ENCODE measurements at regions not wholly inside any gene's neighbourhood (a gene's known extent, or its start where the extent isn't known, plus 50 kb on each side); places are given as distances from the start of the nearest gene placed in this dataset.

- Histone ChIP-seq H3K79me2 (ENCODE audit: control insufficient read depth, insufficient read depth, low read length, unreplicated experiment) (no peaks in the 10 kb centered on the region), H3K27ac (ENCODE audit: low read depth, low read length) (no peak overlapping the region), H3K4me3 (ENCODE audit: low read depth, low read length) (no peak overlapping the region), H3K27me3 (ENCODE audit: insufficient read depth, low read length) (no peaks in the 10 kb centered on the region), H3K4me1 (ENCODE audit: control insufficient read depth, insufficient read depth, low read length, unreplicated experiment) (no peaks in the 10 kb centered on the region), H2AFZ (ENCODE audit: low read length, unreplicated experiment) (no peak overlapping the region), H3K36me3 (ENCODE audit: insufficient read depth, low read length) (no peaks in the 10 kb centered on the region)
Observed at GRCh38 chr4:133812954-133813353, 388.6 kb downstream of the PABPC4L start.

- Histone ChIP-seq H3K4me3 (ENCODE audit: low read depth, low read length) (no peak overlapping the region), H2AFZ (ENCODE audit: low read length, unreplicated experiment) (no peak overlapping the region), H3K4me1 (ENCODE audit: control insufficient read depth, insufficient read depth, low read length, unreplicated experiment) (no peaks in the 10 kb centered on the region), H3K27me3 (ENCODE audit: insufficient read depth, low read length) (no peaks in the 10 kb centered on the region), H3K79me2 (ENCODE audit: control insufficient read depth, insufficient read depth, low read length, unreplicated experiment) (no peaks in the 10 kb centered on the region), H3K36me3 (ENCODE audit: insufficient read depth, low read length) (no peaks in the 10 kb centered on the region), H3K27ac (ENCODE audit: low read depth, low read length) (no peak overlapping the region)
Observed at GRCh38 chr4:133812236-133812635, 389.4 kb downstream of the PABPC4L start.

GRCh38 chr4:133808151-133808550, 393.4 kb downstream of the PABPC4L start:
- Histone ChIP-seq H2AFZ (ENCODE audit: low read length, unreplicated experiment) (no peak overlapping the region), H3K27ac (ENCODE audit: low read depth, low read length) (no peak overlapping the region), H3K4me3 (ENCODE audit: low read depth, low read length) (no peak overlapping the region), H3K27me3 (ENCODE audit: insufficient read depth, low read length) (no peaks in the 10 kb centered on the region), H3K36me3 (ENCODE audit: insufficient read depth, low read length) (no peaks in the 10 kb centered on the region), H3K4me1 (ENCODE audit: control insufficient read depth, insufficient read depth, low read length, unreplicated experiment) (peaks cover 3% of the 10 kb centered on the region), H3K79me2 (ENCODE audit: control insufficient read depth, insufficient read depth, low read length, unreplicated experiment) (no peaks in the 10 kb centered on the region)

- Histone ChIP-seq H2AFZ (ENCODE audit: low read length, unreplicated experiment) (no peak overlapping the region), H3K4me1 (ENCODE audit: control insufficient read depth, insufficient read depth, low read length, unreplicated experiment) (peaks cover 16% of the 10 kb centered on the region)
Observed at GRCh38 chr4:133803341-133803740, 398.2 kb downstream of the PABPC4L start.

GRCh38 chr4:133802359-133803140, 399.0 kb downstream of the PABPC4L start:
- no peaks in the 10 kb centered on the region for H3K36me3 ChIP-seq (ENCODE audit: insufficient read depth, low read length)
- H3K27me3 ChIP-seq (ENCODE audit: insufficient read depth, low read length) = no peaks in the 10 kb centered on the region
- no peak overlapping the region for H3K4me3 ChIP-seq (ENCODE audit: low read depth, low read length)
- no peak overlapping the region; the same call in 1 of the 2 replicates for H3K27ac ChIP-seq (ENCODE audit: low read depth, low read length)
- H3K79me2 ChIP-seq (ENCODE audit: control insufficient read depth, insufficient read depth, low read length, unreplicated experiment) = no peaks in the 10 kb centered on the region
- H3K4me1 ChIP-seq (ENCODE audit: control insufficient read depth, insufficient read depth, low read length, unreplicated experiment) = peaks cover 16% of the 10 kb centered on the region
- H2AFZ ChIP-seq (ENCODE audit: low read length, unreplicated experiment) = no peak overlapping the region

More at GRCh38 chr4:133803341-133803740, 398.2 kb downstream of the PABPC4L start:
- no peak overlapping the region for H3K27ac ChIP-seq (ENCODE audit: low read depth, low read length)
- H3K36me3 ChIP-seq (ENCODE audit: insufficient read depth, low read length) = no peaks in the 10 kb centered on the region
- no peaks in the 10 kb centered on the region for H3K79me2 ChIP-seq (ENCODE audit: control insufficient read depth, insufficient read depth, low read length, unreplicated experiment)
- no peaks in the 10 kb centered on the region for H3K27me3 ChIP-seq (ENCODE audit: insufficient read depth, low read length)
- H3K4me3 ChIP-seq (ENCODE audit: low read depth, low read length) = no peak overlapping the region

- H3K36me3 ChIP-seq (ENCODE audit: insufficient read depth, low read length) = no peaks in the 10 kb centered on the region
- no peak overlapping the region for H3K27ac ChIP-seq (ENCODE audit: low read depth, low read length)
- H2AFZ ChIP-seq (ENCODE audit: low read length, unreplicated experiment) = no peak overlapping the region
Observed at GRCh38 chr4:133801883-133802282, 399.7 kb downstream of the PABPC4L start.

GRCh38 chr4:133800966-133801365, 400.6 kb downstream of the PABPC4L start:
- no peak overlapping the region for H3K27ac ChIP-seq (ENCODE audit: low read depth, low read length)
- H3K4me3 ChIP-seq (ENCODE audit: low read depth, low read length) = no peak overlapping the region
- H3K36me3 ChIP-seq (ENCODE audit: insufficient read depth, low read length) = no peaks in the 10 kb centered on the region
- no peaks in the 10 kb centered on the region for H3K27me3 ChIP-seq (ENCODE audit: insufficient read depth, low read length)
- no peaks in the 10 kb centered on the region for H3K79me2 ChIP-seq (ENCODE audit: control insufficient read depth, insufficient read depth, low read length, unreplicated experiment)
- H2AFZ ChIP-seq (ENCODE audit: low read length, unreplicated experiment) = no peak overlapping the region
- H3K4me1 ChIP-seq (ENCODE audit: control insufficient read depth, insufficient read depth, low read length, unreplicated experiment) = peaks cover 16% of the 10 kb centered on the region

More at GRCh38 chr4:133801883-133802282, 399.7 kb downstream of the PABPC4L start:
- H3K27me3 ChIP-seq (ENCODE audit: insufficient read depth, low read length) = no peaks in the 10 kb centered on the region
- H3K4me3 ChIP-seq (ENCODE audit: low read depth, low read length) = no peak overlapping the region
- peaks cover 16% of the 10 kb centered on the region for H3K4me1 ChIP-seq (ENCODE audit: control insufficient read depth, insufficient read depth, low read length, unreplicated experiment)
- H3K79me2 ChIP-seq (ENCODE audit: control insufficient read depth, insufficient read depth, low read length, unreplicated experiment) = no peaks in the 10 kb centered on the region

- no peak overlapping the region for H3K27ac ChIP-seq (ENCODE audit: low read depth, low read length)
- H3K36me3 ChIP-seq (ENCODE audit: insufficient read depth, low read length) = no peaks in the 10 kb centered on the region
- no peaks in the 10 kb centered on the region for H3K79me2 ChIP-seq (ENCODE audit: control insufficient read depth, insufficient read depth, low read length, unreplicated experiment)
- H3K4me1 ChIP-seq (ENCODE audit: control insufficient read depth, insufficient read depth, low read length, unreplicated experiment) = peaks cover 16% of the 10 kb centered on the region
- no peak overlapping the region for H2AFZ ChIP-seq (ENCODE audit: low read length, unreplicated experiment)
- no peaks in the 10 kb centered on the region for H3K27me3 ChIP-seq (ENCODE audit: insufficient read depth, low read length)
- no peak overlapping the region for H3K4me3 ChIP-seq (ENCODE audit: low read depth, low read length)
Observed at GRCh38 chr4:133799717-133800315, 401.8 kb downstream of the PABPC4L start.

GRCh38 chr4:133777661-133778060, 423.9 kb downstream of the PABPC4L start:
- Histone ChIP-seq H3K79me2 (ENCODE audit: control insufficient read depth, insufficient read depth, low read length, unreplicated experiment) (no peaks in the 10 kb centered on the region), H3K27me3 (ENCODE audit: insufficient read depth, low read length) (no peaks in the 10 kb centered on the region), H3K36me3 (ENCODE audit: insufficient read depth, low read length) (no peaks in the 10 kb centered on the region), H3K27ac (ENCODE audit: low read depth, low read length) (no peak overlapping the region), H3K4me3 (ENCODE audit: low read depth, low read length) (no peak overlapping the region), H3K4me1 (ENCODE audit: control insufficient read depth, insufficient read depth, low read length, unreplicated experiment) (no peaks in the 10 kb centered on the region), H2AFZ (ENCODE audit: low read length, unreplicated experiment) (no peak overlapping the region)

GRCh38 chr4:133776961-133777360, 424.6 kb downstream of the PABPC4L start:
- no peak overlapping the region for H3K4me3 ChIP-seq (ENCODE audit: low read depth, low read length)
- H3K36me3 ChIP-seq (ENCODE audit: insufficient read depth, low read length) = no peaks in the 10 kb centered on the region
- H2AFZ ChIP-seq (ENCODE audit: low read length, unreplicated experiment) = no peak overlapping the region
- no peaks in the 10 kb centered on the region for H3K4me1 ChIP-seq (ENCODE audit: control insufficient read depth, insufficient read depth, low read length, unreplicated experiment)
- no peak overlapping the region for H3K27ac ChIP-seq (ENCODE audit: low read depth, low read length)
- H3K79me2 ChIP-seq (ENCODE audit: control insufficient read depth, insufficient read depth, low read length, unreplicated experiment) = no peaks in the 10 kb centered on the region
- H3K27me3 ChIP-seq (ENCODE audit: insufficient read depth, low read length) = no peaks in the 10 kb centered on the region

- H3K4me3 ChIP-seq (ENCODE audit: low read depth, low read length) = no peak overlapping the region
- H3K27ac ChIP-seq (ENCODE audit: low read depth, low read length) = no peak overlapping the region
- H3K36me3 ChIP-seq (ENCODE audit: insufficient read depth, low read length) = no peaks in the 10 kb centered on the region
Observed at GRCh38 chr4:133776503-133776902, 425.1 kb downstream of the PABPC4L start.

More at GRCh38 chr4:133776503-133776902, 425.1 kb downstream of the PABPC4L start:
- Histone ChIP-seq H3K79me2 (ENCODE audit: control insufficient read depth, insufficient read depth, low read length, unreplicated experiment) (no peaks in the 10 kb centered on the region), H2AFZ (ENCODE audit: low read length, unreplicated experiment) (no peak overlapping the region), H3K4me1 (ENCODE audit: control insufficient read depth, insufficient read depth, low read length, unreplicated experiment) (no peaks in the 10 kb centered on the region), H3K27me3 (ENCODE audit: insufficient read depth, low read length) (no peaks in the 10 kb centered on the region)

All from ACC112 (cell line).